ENCODE measurements at regions not wholly inside any gene's neighbourhood (a gene's known extent, or its start where the extent isn't known, plus 50 kb on each side); places are given as distances from the start of the nearest gene placed in this dataset.

DNA sequence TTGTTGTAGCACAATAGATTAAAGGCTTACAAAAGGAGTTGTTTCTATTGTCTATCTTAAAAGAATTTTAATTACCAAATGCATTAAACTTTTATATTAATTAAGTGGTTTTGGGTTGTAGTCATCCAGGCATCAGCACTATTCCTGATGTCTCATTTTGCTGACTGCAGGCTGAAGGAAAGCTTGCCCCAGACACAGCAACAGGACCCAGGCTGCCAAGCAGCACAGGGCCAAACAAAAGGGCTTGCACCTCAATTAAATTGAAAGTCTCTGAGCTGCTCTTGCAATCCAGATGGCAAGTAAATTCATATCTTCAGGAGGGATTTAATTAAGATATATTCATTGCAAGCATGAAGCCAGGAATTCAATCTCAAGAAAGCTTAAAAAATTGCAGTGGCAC lies 80.7 kb upstream of the CHODL start:
- no peaks in the 10 kb centered on the region for H3K27me3 ChIP-seq (ENCODE audit: insufficient read depth, poor library complexity, severe bottlenecking)
- DNase-seq (ENCODE audit: low read depth in 1 of 2, low spot score in 1 of 2), result no peak
- H3K27ac ChIP-seq (replicated peaks), result no peak overlapping the region
- TF ChIP-seq, protein P1, sequence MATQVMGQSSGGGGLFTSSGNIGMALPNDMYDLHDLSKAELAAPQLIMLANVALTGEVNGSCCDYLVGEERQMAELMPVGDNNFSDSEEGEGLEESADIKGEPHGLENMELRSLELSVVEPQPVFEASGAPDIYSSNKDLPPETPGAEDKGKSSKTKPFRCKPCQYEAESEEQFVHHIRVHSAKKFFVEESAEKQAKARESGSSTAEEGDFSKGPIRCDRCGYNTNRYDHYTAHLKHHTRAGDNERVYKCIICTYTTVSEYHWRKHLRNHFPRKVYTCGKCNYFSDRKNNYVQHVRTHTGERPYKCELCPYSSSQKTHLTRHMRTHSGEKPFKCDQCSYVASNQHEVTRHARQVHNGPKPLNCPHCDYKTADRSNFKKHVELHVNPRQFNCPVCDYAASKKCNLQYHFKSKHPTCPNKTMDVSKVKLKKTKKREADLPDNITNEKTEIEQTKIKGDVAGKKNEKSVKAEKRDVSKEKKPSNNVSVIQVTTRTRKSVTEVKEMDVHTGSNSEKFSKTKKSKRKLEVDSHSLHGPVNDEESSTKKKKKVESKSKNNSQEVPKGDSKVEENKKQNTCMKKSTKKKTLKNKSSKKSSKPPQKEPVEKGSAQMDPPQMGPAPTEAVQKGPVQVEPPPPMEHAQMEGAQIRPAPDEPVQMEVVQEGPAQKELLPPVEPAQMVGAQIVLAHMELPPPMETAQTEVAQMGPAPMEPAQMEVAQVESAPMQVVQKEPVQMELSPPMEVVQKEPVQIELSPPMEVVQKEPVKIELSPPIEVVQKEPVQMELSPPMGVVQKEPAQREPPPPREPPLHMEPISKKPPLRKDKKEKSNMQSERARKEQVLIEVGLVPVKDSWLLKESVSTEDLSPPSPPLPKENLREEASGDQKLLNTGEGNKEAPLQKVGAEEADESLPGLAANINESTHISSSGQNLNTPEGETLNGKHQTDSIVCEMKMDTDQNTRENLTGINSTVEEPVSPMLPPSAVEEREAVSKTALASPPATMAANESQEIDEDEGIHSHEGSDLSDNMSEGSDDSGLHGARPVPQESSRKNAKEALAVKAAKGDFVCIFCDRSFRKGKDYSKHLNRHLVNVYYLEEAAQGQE (IDR thresholded peaks at IDR 0.05; ENCODE audit: insufficient replicate concordance, low read depth), result no peak
- TF ChIP-seq POLR2AphosphoS5 (IDR thresholded peaks at IDR 0.05; ENCODE audit: low read depth) (no peak), SPI1 (IDR thresholded peaks at IDR 0.05; ENCODE audit: borderline replicate concordance, low read depth) (no peak), GABPA (IDR thresholded peaks at IDR 0.05; ENCODE audit: low read depth) (no peak)
- TF ChIP-seq, protein P2, sequence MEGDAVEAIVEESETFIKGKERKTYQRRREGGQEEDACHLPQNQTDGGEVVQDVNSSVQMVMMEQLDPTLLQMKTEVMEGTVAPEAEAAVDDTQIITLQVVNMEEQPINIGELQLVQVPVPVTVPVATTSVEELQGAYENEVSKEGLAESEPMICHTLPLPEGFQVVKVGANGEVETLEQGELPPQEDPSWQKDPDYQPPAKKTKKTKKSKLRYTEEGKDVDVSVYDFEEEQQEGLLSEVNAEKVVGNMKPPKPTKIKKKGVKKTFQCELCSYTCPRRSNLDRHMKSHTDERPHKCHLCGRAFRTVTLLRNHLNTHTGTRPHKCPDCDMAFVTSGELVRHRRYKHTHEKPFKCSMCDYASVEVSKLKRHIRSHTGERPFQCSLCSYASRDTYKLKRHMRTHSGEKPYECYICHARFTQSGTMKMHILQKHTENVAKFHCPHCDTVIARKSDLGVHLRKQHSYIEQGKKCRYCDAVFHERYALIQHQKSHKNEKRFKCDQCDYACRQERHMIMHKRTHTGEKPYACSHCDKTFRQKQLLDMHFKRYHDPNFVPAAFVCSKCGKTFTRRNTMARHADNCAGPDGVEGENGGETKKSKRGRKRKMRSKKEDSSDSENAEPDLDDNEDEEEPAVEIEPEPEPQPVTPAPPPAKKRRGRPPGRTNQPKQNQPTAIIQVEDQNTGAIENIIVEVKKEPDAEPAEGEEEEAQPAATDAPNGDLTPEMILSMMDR (IDR thresholded peaks at IDR 0.05; ENCODE audit: insufficient read depth, low read length), result no peak
- H3K4me3 ChIP-seq (replicated peaks; ENCODE audit: insufficient read depth, low read length), result no peak overlapping the region

DNA sequence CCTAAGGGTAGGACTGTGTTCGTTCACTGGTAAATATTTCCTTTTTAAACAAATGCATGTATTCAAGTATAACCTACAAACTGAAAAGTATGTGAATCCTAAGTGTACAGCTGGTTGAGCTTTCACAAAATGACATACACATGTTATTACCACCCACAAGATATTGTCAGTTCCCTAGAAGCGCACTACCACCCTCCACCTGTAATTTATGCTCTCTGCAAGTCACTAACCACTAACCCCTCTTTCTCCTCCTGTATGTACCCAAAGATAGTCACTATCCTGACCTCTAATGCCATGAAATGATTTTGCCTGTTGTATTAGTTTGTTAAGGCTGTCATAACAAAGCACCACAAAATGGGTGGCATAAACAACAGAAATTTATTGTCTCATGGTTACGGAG lies 82.8 kb upstream of the CHODL start:
- H3K27me3 ChIP-seq (ENCODE audit: insufficient read depth, poor library complexity, severe bottlenecking), result no peaks in the 10 kb centered on the region
- H3K4me3 ChIP-seq (replicated peaks; ENCODE audit: insufficient read depth, low read length), result no peak overlapping the region
- DNase-seq (ENCODE audit: low read depth in 1 of 2, low spot score in 1 of 2), result no peak
- H3K27ac ChIP-seq (replicated peaks), result no peak overlapping the region
- TF ChIP-seq GABPA (IDR thresholded peaks at IDR 0.05; ENCODE audit: low read depth), result no peak
- TF ChIP-seq, protein P2 (IDR thresholded peaks at IDR 0.05; ENCODE audit: insufficient read depth, low read length), result no peak
- TF ChIP-seq SPI1 (IDR thresholded peaks at IDR 0.05; ENCODE audit: borderline replicate concordance, low read depth), result no peak
- TF ChIP-seq POLR2AphosphoS5 (IDR thresholded peaks at IDR 0.05; ENCODE audit: low read depth), result no peak
- TF ChIP-seq, protein P1 (IDR thresholded peaks at IDR 0.05; ENCODE audit: insufficient replicate concordance, low read depth), result no peak

DNA sequence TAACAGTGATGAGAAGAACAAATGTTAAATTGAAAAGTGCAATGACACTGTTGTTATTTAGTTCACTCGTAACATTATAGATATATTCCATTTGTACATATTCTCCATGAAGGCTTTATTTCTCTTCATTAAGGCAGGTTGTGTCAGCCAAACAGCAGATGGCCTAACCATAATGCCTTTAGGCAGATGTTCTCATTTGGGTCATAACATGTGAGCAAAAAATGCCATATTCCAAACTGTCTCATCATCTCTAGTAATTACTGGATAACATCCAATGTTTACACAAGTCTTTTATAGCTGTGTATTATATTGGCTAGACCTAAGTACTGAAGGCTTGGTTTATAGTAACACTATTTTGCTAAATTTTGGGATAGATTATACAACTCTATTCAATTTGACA lies 87.2 kb upstream of the CHODL start:
- TF ChIP-seq SPI1 (IDR thresholded peaks at IDR 0.05; ENCODE audit: borderline replicate concordance, low read depth), result no peak
- no peak for TF ChIP-seq GABPA (IDR thresholded peaks at IDR 0.05; ENCODE audit: low read depth)
- TF ChIP-seq, protein P2 (IDR thresholded peaks at IDR 0.05; ENCODE audit: insufficient read depth, low read length), result no peak
- TF ChIP-seq POLR2AphosphoS5 (IDR thresholded peaks at IDR 0.05; ENCODE audit: low read depth), result no peak
- TF ChIP-seq, protein P1 (IDR thresholded peaks at IDR 0.05; ENCODE audit: insufficient replicate concordance, low read depth), result no peak
- DNase-seq (ENCODE audit: low read depth in 1 of 2, low spot score in 1 of 2), result no peak
- Histone ChIP-seq H3K4me3 (replicated peaks; ENCODE audit: insufficient read depth, low read length) (no peak overlapping the region), H3K27me3 (ENCODE audit: insufficient read depth, poor library complexity, severe bottlenecking) (no peaks in the 10 kb centered on the region), H3K27ac (replicated peaks) (no peak overlapping the region)

Measured in HL-60 (cell line).